ENCODE measurements at regions not wholly inside any gene's neighbourhood (a gene's known extent, or its start where the extent isn't known, plus 50 kb on each side); places are given as distances from the start of the nearest gene placed in this dataset.
"Not testable (repeated sequence)": the region's sequence is repeated elsewhere in the genome, so short reads cannot be mapped to it uniquely, and the experiment has no call there.

GRCh38 chr2:87295135-87295534 is 273.5 kb upstream of the PLGLB1 start:
- not testable (repeated sequence) for DNase-seq (ENCODE audit: low read depth, low spot score); H3K4me3 ChIP-seq (ENCODE audit: low read length)

GRCh38 chr2:87301349-87301748 is 279.7 kb upstream of the PLGLB1 start:
- not testable (repeated sequence) for H3K4me3 ChIP-seq (ENCODE audit: low read length); DNase-seq (ENCODE audit: low read depth, low spot score)

GRCh38 chr2:87301871-87302270 is 280.2 kb upstream of the PLGLB1 start:
- DNase-seq (ENCODE audit: low read depth, low spot score); H3K4me3 ChIP-seq (ENCODE audit: low read length): not testable (repeated sequence)

- H3K4me3 ChIP-seq (ENCODE audit: low read length); DNase-seq (ENCODE audit: low read depth, low spot score): not testable (repeated sequence)
Measured at GRCh38 chr2:87308621-87309020, 287.0 kb upstream of the PLGLB1 start.

GRCh38 chr2:87309785-87310184 is 288.1 kb upstream of the PLGLB1 start:
- not testable (repeated sequence) for DNase-seq (ENCODE audit: low read depth, low spot score); H3K4me3 ChIP-seq (ENCODE audit: low read length)

GRCh38 chr2:87311896-87312441 is 290.3 kb upstream of the PLGLB1 start:
- H3K4me3 ChIP-seq (ENCODE audit: low read length); DNase-seq (ENCODE audit: low read depth, low spot score): not testable (repeated sequence)

GRCh38 chr2:87314622-87315021 is 293.0 kb upstream of the PLGLB1 start:
- DNase-seq (ENCODE audit: low read depth, low spot score); H3K4me3 ChIP-seq (ENCODE audit: low read length): not testable (repeated sequence)

GRCh38 chr2:87315183-87315902 is 293.7 kb upstream of the PLGLB1 start:
- DNase-seq (ENCODE audit: low read depth, low spot score); H3K4me3 ChIP-seq (ENCODE audit: low read length): not testable (repeated sequence)

GRCh38 chr2:87317193-87317592 is 295.5 kb upstream of the PLGLB1 start:
- not testable (repeated sequence) for DNase-seq (ENCODE audit: low read depth, low spot score)

GRCh38 chr2:87318814-87319491 is 297.3 kb upstream of the PLGLB1 start:
- not testable (repeated sequence) for H3K4me3 ChIP-seq (ENCODE audit: low read length); DNase-seq (ENCODE audit: low read depth, low spot score)

More at GRCh38 chr2:87317193-87317592, 295.5 kb upstream of the PLGLB1 start:
- not testable (repeated sequence) for H3K4me3 ChIP-seq (ENCODE audit: low read length)

- H3K4me3 ChIP-seq (ENCODE audit: low read length); DNase-seq (ENCODE audit: low read depth, low spot score): not testable (repeated sequence)
Measured at GRCh38 chr2:87319705-87320104, 298.1 kb upstream of the PLGLB1 start.

- DNase-seq (ENCODE audit: low read depth, low spot score); H3K4me3 ChIP-seq (ENCODE audit: low read length): not testable (repeated sequence)
Measured at GRCh38 chr2:87321201-87321600, 299.6 kb upstream of the PLGLB1 start.

- DNase-seq (ENCODE audit: low read depth, low spot score); H3K4me3 ChIP-seq (ENCODE audit: low read length): not testable (repeated sequence)
Measured at GRCh38 chr2:87324335-87325041, 302.8 kb upstream of the PLGLB1 start.

- H3K4me3 ChIP-seq (ENCODE audit: low read length); DNase-seq (ENCODE audit: low read depth, low spot score): not testable (repeated sequence)
Measured at GRCh38 chr2:87325042-87325910, 303.6 kb upstream of the PLGLB1 start.

GRCh38 chr2:87325911-87326294 is 304.3 kb upstream of the PLGLB1 start:
- DNase-seq (ENCODE audit: low read depth, low spot score); H3K4me3 ChIP-seq (ENCODE audit: low read length): not testable (repeated sequence)

- not testable (repeated sequence) for H3K4me3 ChIP-seq (ENCODE audit: low read length); DNase-seq (ENCODE audit: low read depth, low spot score)
Measured at GRCh38 chr2:87326754-87327153, 305.1 kb upstream of the PLGLB1 start.

GRCh38 chr2:87327648-87328371 is 306.2 kb upstream of the PLGLB1 start:
- H3K4me3 ChIP-seq (ENCODE audit: low read length); DNase-seq (ENCODE audit: low read depth, low spot score): not testable (repeated sequence)

GRCh38 chr2:87329529-87329928 is 307.9 kb upstream of the PLGLB1 start:
- not testable (repeated sequence) for DNase-seq (ENCODE audit: low read depth, low spot score); H3K4me3 ChIP-seq (ENCODE audit: low read length)

All from Jurkat, Clone E6-1 (cell line).